Stimulated activated CD4-positive, alpha-beta T cell treated with anti-CD3 and anti-CD28 coated beads, Interleukin-1b, Interleukin-23, amount 100 ng/mL, for 4 hours (primary cell): ENCODE measurements at regions not wholly inside any gene's neighbourhood (a gene's known extent, or its start where the extent isn't known, plus 50 kb on each side); places are given as distances from the start of the nearest gene placed in this dataset.
A peak's percentile ranks its signal among the peaks of the same experiment; 100 is the strongest.
"Not testable (repeated sequence)": the region's sequence is repeated elsewhere in the genome, so short reads cannot be mapped to it uniquely, and the experiment has no call there.

Experiments
- DNase-seq, 2 donors: peaks; one replicate each; pipeline ENCODE4 v3.0.0-alpha.2; 2020; ENCODE audit warnings: low read depth in 2 of 2

GRCh38 chr11:67776852-67777520 is 102.6 kb upstream of the ALDH3B2 start:
- no peak for DNase-seq

DNA sequence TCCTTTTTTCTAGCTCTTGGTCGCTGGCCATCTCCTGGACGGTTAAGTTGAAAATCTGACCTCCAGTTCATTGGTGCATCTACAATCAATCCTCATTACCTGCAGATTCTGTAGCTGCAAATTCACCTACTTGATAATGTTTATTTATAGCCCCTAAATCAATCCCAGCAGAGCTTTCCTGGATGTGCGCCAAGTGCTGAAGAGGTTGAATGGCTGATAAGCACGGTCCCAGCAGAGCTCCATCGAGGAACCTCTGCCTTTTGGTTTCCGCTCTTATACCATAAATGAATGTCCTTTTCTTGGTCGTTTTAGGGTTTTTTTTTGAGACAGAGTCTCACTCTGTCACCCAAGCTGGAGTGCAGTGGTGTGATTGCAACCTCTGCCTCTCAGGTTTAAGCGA is 99.8 kb upstream of the ALDH3B2 start:
- DNase-seq, result not testable (repeated sequence)

- not testable (repeated sequence) for DNase-seq
Measured at GRCh38 chr11:67768001-67768730, 93.7 kb upstream of the ALDH3B2 start.

GRCh38 chr11:67761211-67761610 is 86.8 kb upstream of the ALDH3B2 start:
- not testable (repeated sequence) for DNase-seq

DNA sequence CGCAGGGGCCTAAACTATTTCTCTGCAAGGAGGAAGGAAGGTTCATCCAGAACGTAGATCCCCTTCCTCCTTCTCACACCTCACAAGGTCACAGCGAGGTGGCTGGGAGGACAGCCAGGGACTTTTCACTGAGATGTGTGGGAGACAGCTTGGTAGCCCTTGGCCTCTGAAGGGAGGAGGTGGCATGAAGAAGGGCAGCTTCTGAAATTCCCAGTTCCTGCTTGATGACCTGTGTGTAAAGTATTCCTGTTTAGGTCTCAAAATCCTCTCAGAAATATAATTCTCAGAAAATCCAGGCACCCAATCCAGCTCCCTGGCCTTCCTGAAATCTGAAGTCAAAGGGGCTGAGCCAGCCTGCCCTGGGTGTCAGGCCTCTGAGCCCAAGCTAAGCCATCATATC is 84.9 kb upstream of the ALDH3B2 start:
- DNase-seq, result not testable (repeated sequence)

- DNase-seq, result not testable (repeated sequence)
Measured at GRCh38 chr11:67758467-67758866, 84.0 kb upstream of the ALDH3B2 start.

GRCh38 chr11:67758009-67758408 is 83.6 kb upstream of the ALDH3B2 start:
- DNase-seq, result not testable (repeated sequence)

DNA sequence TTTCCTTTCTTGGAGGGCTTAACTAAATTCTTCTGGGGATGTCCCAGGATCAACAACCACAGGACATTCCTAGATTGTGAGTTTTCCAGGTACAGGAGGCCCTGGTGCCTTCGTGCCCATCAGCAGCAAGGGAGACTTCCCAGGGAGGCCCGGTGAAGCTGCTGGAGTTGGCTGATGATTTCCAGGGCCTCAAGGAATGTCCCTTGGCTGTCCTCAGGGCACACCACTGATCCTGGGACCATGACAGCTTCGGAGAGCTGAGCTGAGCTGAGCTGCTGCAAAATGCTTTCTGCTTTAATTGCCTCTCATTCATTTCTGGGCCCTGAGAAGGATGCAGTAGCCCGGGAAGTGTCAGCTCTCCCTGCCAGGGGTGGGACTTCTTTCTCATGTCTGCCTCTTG is 79.4 kb upstream of the ALDH3B2 start:
- not testable (repeated sequence) for DNase-seq

DNA sequence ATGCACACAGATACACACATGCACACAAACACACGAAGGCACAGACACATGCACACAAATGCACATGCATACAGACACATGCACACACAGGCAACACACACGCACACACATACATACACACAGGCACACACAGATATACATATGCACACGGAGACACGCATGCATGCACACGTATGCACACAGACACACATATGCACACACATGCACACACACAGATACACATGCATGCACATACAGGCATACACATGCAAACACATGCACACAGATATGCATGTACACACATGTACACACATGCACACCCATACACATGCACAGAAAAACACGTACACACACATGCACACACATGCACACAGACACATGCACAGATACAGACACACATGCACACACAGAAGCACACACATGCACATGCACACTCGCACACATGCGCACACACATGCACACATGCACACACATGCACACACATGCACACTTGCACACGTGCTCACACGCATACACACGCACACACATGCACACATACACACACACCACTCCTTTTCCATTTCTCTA is 70.8 kb upstream of the ALDH3B2 start:
- no peak for DNase-seq

- DNase-seq, result not testable (repeated sequence)
Measured at GRCh38 chr11:67744231-67744630, 69.8 kb upstream of the ALDH3B2 start.

GRCh38 chr11:67738231-67738630 is 63.8 kb upstream of the ALDH3B2 start:
- not testable (repeated sequence) for DNase-seq

GRCh38 chr11:67737562-67738080 is 63.2 kb upstream of the ALDH3B2 start:
- not testable (repeated sequence) for DNase-seq

DNA sequence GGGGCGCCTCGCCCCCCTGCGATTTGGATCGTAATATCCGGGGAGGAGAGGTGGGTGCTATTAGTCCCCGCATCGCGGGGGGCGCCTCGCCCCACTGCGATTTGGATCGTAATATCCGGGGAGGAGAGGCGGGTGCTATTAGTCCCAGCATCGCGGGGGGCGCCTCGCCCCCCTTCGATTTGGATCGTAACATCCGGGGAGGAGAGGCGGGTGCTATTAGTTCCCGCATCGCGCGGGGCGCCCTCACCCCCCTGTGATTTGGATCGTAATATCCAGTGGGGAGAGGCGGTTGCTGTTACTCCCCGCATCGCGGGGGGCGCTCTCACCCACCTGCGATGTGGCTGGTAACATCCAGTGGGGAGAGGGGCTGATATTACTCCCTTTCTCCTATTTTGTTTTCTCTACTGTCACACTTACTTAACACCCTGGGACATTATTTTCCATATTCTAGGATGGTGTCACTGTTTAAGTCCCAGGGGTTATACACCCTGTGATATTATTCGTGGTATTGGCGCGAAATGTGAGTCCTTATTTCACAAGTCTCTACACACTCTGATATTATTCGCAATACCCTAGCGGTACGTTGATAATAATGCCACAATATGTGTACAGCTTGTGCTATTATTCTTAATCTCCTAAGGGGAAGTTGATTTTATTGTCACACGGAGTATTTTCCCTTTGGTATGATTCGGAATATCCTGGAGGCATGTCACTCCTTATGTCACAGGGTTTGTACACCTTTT is 57.8 kb upstream of the ALDH3B2 start:
- DNase-seq, result peak; percentile 12 to 45

- no peak for DNase-seq
Measured at GRCh38 chr11:67731583-67731982, 57.2 kb upstream of the ALDH3B2 start.

GRCh38 chr11:67728163-67728571 is 53.7 kb upstream of the ALDH3B2 start:
- not testable (repeated sequence) for DNase-seq

DNA sequence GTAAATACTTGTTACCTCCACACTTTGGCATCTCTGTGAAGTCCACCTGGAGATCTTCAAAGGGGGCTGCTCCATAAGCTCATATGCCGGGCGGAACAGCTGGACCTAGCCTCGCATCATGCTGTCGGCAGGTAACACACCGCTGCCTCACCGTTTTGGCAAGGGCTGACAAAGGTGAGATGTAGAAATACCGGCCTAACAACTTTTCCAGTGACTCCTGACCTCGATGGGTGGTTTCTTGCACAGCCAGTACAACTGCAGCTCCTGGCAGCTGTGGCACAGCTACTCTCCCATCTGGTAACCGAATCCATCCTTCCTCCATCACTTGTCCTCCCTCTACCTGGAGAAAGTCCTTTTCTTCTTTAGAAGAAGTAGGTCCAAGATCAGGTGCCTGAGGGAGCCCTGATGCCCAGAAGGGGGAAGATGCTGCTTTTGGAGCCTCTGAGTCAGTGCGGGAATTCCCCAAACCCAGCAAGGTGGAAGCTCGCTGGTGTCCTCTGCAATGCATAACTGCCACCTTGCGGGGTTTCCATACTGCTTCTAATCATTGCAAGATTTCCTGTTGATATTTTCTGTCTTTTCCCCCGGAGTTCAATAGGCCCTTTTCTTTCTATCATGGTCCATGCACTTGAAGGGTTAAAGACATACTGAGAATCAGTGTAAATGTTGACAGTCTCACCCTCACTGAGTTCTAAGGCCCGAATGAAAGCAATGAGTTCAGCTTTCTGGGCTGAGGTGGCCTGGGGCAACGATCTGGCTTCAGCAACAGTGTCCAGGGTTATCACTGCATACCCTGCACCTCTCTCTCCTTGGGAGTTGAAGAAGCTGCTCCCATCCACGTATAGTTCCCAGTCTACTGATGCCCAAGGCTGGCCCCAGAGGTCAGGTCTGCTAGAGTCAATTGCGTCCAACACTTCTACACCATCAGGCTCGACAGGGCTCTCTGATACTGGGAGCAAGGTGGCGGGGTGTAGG is 52.9 kb upstream of the ALDH3B2 start:
- DNase-seq, result peak; percentile 26 to 33
